OCI-LY7 (cell line): ENCODE measurements at regions not wholly inside any gene's neighbourhood (a gene's known extent, or its start where the extent isn't known, plus 50 kb on each side); places are given as distances from the start of the nearest gene placed in this dataset.

ENCODE experiments used
- BruUV-seq: library from RNA; stranded (reverse); fragments of 400-500 nt; replicated peaks from 2 replicates; lab custom pipeline; 2021; lab: Mats Ljungman, UMichigan
- CTCF ChIA-PET: fragments of 300-600 bp; sonication (Branson Sonifier 250); formaldehyde crosslinking; loops from one replicate; lab custom pipeline; 2022; ENCODE audit warnings: antibody characterized with exemption; ENCODE audit not compliant: unreplicated experiment; lab: Charles Lee
- POLR2A ChIA-PET: fragments of 300-600 bp; sonication (Branson Sonifier 250); formaldehyde crosslinking; loops from one replicate; lab custom pipeline; 2022; ENCODE audit warnings: antibody characterized with exemption; lab: Charles Lee
- DNase-seq: peaks from one replicate; pipeline ENCODE4 v3.0.0-alpha.2; 2015; ENCODE audit warnings: low spot score
- H2AFZ ChIP-seq: fragments of 200-600 bp; sonication (generic), shearing (Covaris generic); 2 replicates; pipeline ENCODE4 v1.6.1; 2014; ENCODE audit warnings: mild to moderate bottlenecking, antibody characterized with exemption, low read length, moderate library complexity
- H3K27ac ChIP-seq: fragments of 200-600 bp; sonication (generic); 2 replicates; pipeline ENCODE4 v1.5.1; 2014; ENCODE audit warnings: mixed run types, low read depth, mild to moderate bottlenecking, moderate library complexity, low read length, inconsistent platforms; ENCODE audit not compliant: poor library complexity, severe bottlenecking
- H3K36me3 ChIP-seq: fragments of 200-600 bp; sonication (generic); 2 replicates; pipeline ENCODE4 v1.6.1; 2014; ENCODE audit warnings: mild to moderate bottlenecking, antibody characterized with exemption, low read length, moderate library complexity, mixed read lengths; ENCODE audit not compliant: insufficient read depth
- H3K4me1 ChIP-seq: fragments of 200-600 bp; sonication (generic); 2 replicates; pipeline ENCODE4 v1.5.1; 2014; ENCODE audit warnings: mild to moderate bottlenecking, low read length; ENCODE audit not compliant: insufficient read depth, poor library complexity, severe bottlenecking
- H3K4me2 ChIP-seq: fragments of 200-600 bp; sonication (generic); 2 replicates; pipeline ENCODE4 v1.6.1; 2014; ENCODE audit warnings: mild to moderate bottlenecking, low read length
- H3K4me3 ChIP-seq: fragments of 200-600 bp; sonication (generic); 2 replicates; pipeline ENCODE4 v1.5.1; 2014; ENCODE audit warnings: mild to moderate bottlenecking, low read depth, low read length; ENCODE audit not compliant: poor library complexity, severe bottlenecking
- H3K79me2 ChIP-seq: fragments of 200-600 bp; sonication (generic); 2 replicates; pipeline ENCODE4 v1.6.1; 2016; ENCODE audit warnings: low read depth, mild to moderate bottlenecking, low read length, moderate library complexity, mixed read lengths; ENCODE audit not compliant: insufficient read depth
- H3K9me2 ChIP-seq: fragments of 200-600 bp; sonication (generic); 2 replicates; pipeline ENCODE4 v1.6.1; 2016; ENCODE audit warnings: mild to moderate bottlenecking, low read length, mixed read lengths; ENCODE audit not compliant: insufficient read depth
- H3K9me3 ChIP-seq: fragments of 200-600 bp; sonication (generic); 2 replicates; pipeline ENCODE4 v1.6.1; 2014; ENCODE audit warnings: mild to moderate bottlenecking, mixed run types, low read length, mixed read lengths
- H4K20me1 ChIP-seq: fragments of 200-600 bp; sonication (generic); 2 replicates; pipeline ENCODE4 v1.6.1; 2014; ENCODE audit warnings: mild to moderate bottlenecking, antibody characterized with exemption, low read length, moderate library complexity, mixed read lengths; ENCODE audit not compliant: insufficient read depth
- CTCF ChIP-seq: fragments of 200-600 bp; sonication (generic); conservative IDR thresholded peaks from 2 replicates; pipeline ENCODE4 v1.5.1; 2014; ENCODE audit warnings: mild to moderate bottlenecking, antibody characterized with exemption, low read length, moderate library complexity, mixed read lengths
- EZH2phosphoT487 ChIP-seq: fragments of 200-600 bp; sonication (generic); IDR thresholded peaks from 2 replicates; pipeline ENCODE4 v1.6.1; 2018; ENCODE audit warnings: low read depth, borderline replicate concordance, mild to moderate bottlenecking, mixed run types, antibody characterized with exemption, low read length, moderate library complexity, mixed read lengths
- intact Hi-C: fragments of 100-400 bp; cut with micrococcal nuclease; formaldehyde crosslinking; loops from one replicate; pipeline ENCODE4 v1.10.0; 2022; ENCODE audit not compliant: unreplicated experiment

GRCh38 chr6:134819236-134819635 is 130.7 kb downstream of the ALDH8A1 start:
- no peaks in the 10 kb centered on the region for H3K9me2 ChIP-seq
- intact Hi-C loops = no loop called here
- no peak overlapping the region for H3K27ac ChIP-seq
- H3K4me2 ChIP-seq = no peak overlapping the region
- no TSS peak for BruUV-seq
- TF ChIP-seq EZH2phosphoT487 = no peak
- no peak for TF ChIP-seq CTCF
- H3K4me1 ChIP-seq = no peaks in the 10 kb centered on the region
- no peaks in the 10 kb centered on the region for H3K36me3 ChIP-seq
- H3K4me3 ChIP-seq = no peak overlapping the region
- H2AFZ ChIP-seq = no peak overlapping the region
- H3K79me2 ChIP-seq = no peaks in the 10 kb centered on the region
- no peak for DNase-seq
- POLR2A ChIA-PET = interaction anchor here (0.9 to 1.2 kb wide), 3 partner anchors 19 to 663 kb away, joined by 3 to 4 read pairs (median 3); no protein-coding TSS in a partner anchor
- CTCF ChIA-PET = no interaction called here
- no peaks in the 10 kb centered on the region for H3K9me3 ChIP-seq
- H4K20me1 ChIP-seq = no peaks in the 10 kb centered on the region

- DNase-seq = no peak
- BruUV-seq = no TSS peak
- Histone ChIP-seq H3K4me1 (no peaks in the 10 kb centered on the region), H3K27ac (no peak overlapping the region), H3K9me2 (no peaks in the 10 kb centered on the region), H2AFZ (no peak overlapping the region), H3K9me3 (no peaks in the 10 kb centered on the region), H4K20me1 (no peaks in the 10 kb centered on the region), H3K4me3 (no peak overlapping the region), H3K79me2 (no peaks in the 10 kb centered on the region), H3K36me3 (no peaks in the 10 kb centered on the region), H3K4me2 (no peak overlapping the region)
- CTCF ChIA-PET = no interaction called here
- POLR2A ChIA-PET = no interaction called here
- no peak for TF ChIP-seq EZH2phosphoT487
- no peak for TF ChIP-seq CTCF
- intact Hi-C loops = no loop called here
Observed at GRCh38 chr6:134817448-134817847, 132.5 kb downstream of the ALDH8A1 start.

GRCh38 chr6:134816780-134817179 is 133.1 kb downstream of the ALDH8A1 start:
- Histone ChIP-seq H3K27ac (no peak overlapping the region), H3K36me3 (no peaks in the 10 kb centered on the region), H3K9me2 (no peaks in the 10 kb centered on the region), H3K9me3 (no peaks in the 10 kb centered on the region), H3K4me1 (no peaks in the 10 kb centered on the region), H3K4me2 (no peak overlapping the region), H3K4me3 (no peak overlapping the region), H3K79me2 (no peaks in the 10 kb centered on the region), H2AFZ (no peak overlapping the region), H4K20me1 (no peaks in the 10 kb centered on the region)
- intact Hi-C loops = no loop called here
- DNase-seq = no peak
- ChIA-PET POLR2A (no interaction called here), CTCF (interaction anchor here (0.8 kb wide), 1 partner anchor 21 kb away, joined by 3 read pairs; no protein-coding TSS in a partner anchor)
- no TSS peak for BruUV-seq
- TF ChIP-seq EZH2phosphoT487 (no peak), CTCF (no peak)
